A549 (cell line): ENCODE measurements at regions not wholly inside any gene's neighbourhood (a gene's known extent, or its start where the extent isn't known, plus 50 kb on each side); places are given as distances from the start of the nearest gene placed in this dataset.

ENCODE experiments used
- ATAC-seq, 2 experiments: fragments of 200-7000 bp in 1 of 2; fragments of >200 bp in 1 of 2; cut with Nextera tagmentation in 1 of 2; cut with Tn5 transposase in 1 of 2; 3 replicates each; pipeline versions ENCODE4 v1.8.0 to v1.9.1; 2018 to 2020; ENCODE audit warnings: mild to moderate bottlenecking in 1 of 2, moderate library complexity in 1 of 2
- CTCF ChIA-PET: fragments of 300-600 bp; sonication (Branson Sonifier 250); formaldehyde crosslinking; extraction: SDS; loops from one replicate; lab custom pipeline; 2021; ENCODE audit warnings: antibody characterized with exemption, inconsistent platforms; lab: Yijun Ruan, JAX
- POLR2A ChIA-PET: fragments of 350-600 bp; formaldehyde crosslinking; extraction: SDS; loops from one replicate; lab custom pipeline; 2021; ENCODE audit warnings: antibody characterized with exemption, inconsistent platforms; lab: Yijun Ruan, JAX
- DNase-seq, 2 experiments: peaks; one replicate each; pipeline versions ENCODE4 v3.0.0 to v3.0.0-alpha.2; 2011 to 2016; ENCODE audit warnings: low read depth in 1 of 2, low spot score in 1 of 2
- FAIRE-seq: peaks from 2 replicates; lab custom pipeline; 2011; peaks lifted over from hg19 to GRCh38; lab: Jason Lieb, UNC
- H3K27ac ChIP-seq, 2 experiments: fragments of >200 bp; sonication (Bioruptor Twin); formaldehyde crosslinking; 3 replicates each; pipeline ENCODE4 v1.5.1; 2016 to 2017
- H3K4me1 ChIP-seq: fragments of >200 bp; sonication (Bioruptor Twin); formaldehyde crosslinking; 3 replicates; pipeline ENCODE4 v1.6.1; 2016
- H3K4me2 ChIP-seq: fragments of >200 bp; sonication (Bioruptor Twin); formaldehyde crosslinking; 3 replicates; pipeline ENCODE4 v1.6.1; 2016
- H3K4me3 ChIP-seq: fragments of >200 bp; sonication (Bioruptor Twin); formaldehyde crosslinking; 3 replicates; pipeline ENCODE4 v1.5.1; 2016
- H3K9me3 ChIP-seq: fragments of >200 bp; sonication (Bioruptor Twin); formaldehyde crosslinking; 3 replicates; pipeline ENCODE4 v1.6.1; 2016
- CEBPB ChIP-seq, 2 experiments: fragments of >200 bp in 1 of 2; sonication (Bioruptor Twin) in 1 of 2; formaldehyde crosslinking in 1 of 2; IDR thresholded peaks; 2 replicates each; pipeline ENCODE4 v1.6.1; 2012 to 2016
- E2F6 ChIP-seq: IDR thresholded peaks from 2 replicates; pipeline ENCODE4 v1.6.1; 2012; ENCODE audit warnings: low read depth, borderline replicate concordance
- EHF ChIP-seq: fragments of 250-450 bp; sonication (Bioruptor Pico); IDR thresholded peaks from 2 replicates; pipeline ENCODE4 v1.5.0; 2020; ENCODE audit warnings: mild to moderate bottlenecking
- FOSB ChIP-seq: fragments of 250-450 bp; sonication (Bioruptor Pico); IDR thresholded peaks from 2 replicates; pipeline ENCODE4 v1.5.0; 2020; ENCODE audit warnings: mild to moderate bottlenecking, moderate library complexity
- FOSL2 ChIP-seq, 2 experiments: fragments of 450-650 bp in 1 of 2; fragments of >200 bp in 1 of 2; sonication (Bioruptor Twin) in 1 of 2; formaldehyde crosslinking; IDR thresholded peaks; 2 replicates each; pipeline versions ENCODE4 v1.5.0 to v1.6.1; 2016 to 2020; ENCODE audit warnings: mild to moderate bottlenecking in 1 of 2, moderate library complexity in 1 of 2
- HDAC2 ChIP-seq: fragments of 200-600 bp; sonication (generic); IDR thresholded peaks from 2 replicates; pipeline ENCODE4 v1.6.1; 2016
- HEYL ChIP-seq: fragments of 250-450 bp; sonication (Bioruptor Pico); IDR thresholded peaks from 2 replicates; pipeline ENCODE4 v1.8.0; 2021; ENCODE audit warnings: mild to moderate bottlenecking, moderate library complexity
- HMGXB4 ChIP-seq: fragments of 250-450 bp; sonication (Bioruptor Pico); IDR thresholded peaks from 2 replicates; pipeline ENCODE4 v1.5.0; 2021; ENCODE audit warnings: mild to moderate bottlenecking, moderate library complexity, borderline replicate concordance
- HOXA7 ChIP-seq: fragments of 250-450 bp; sonication (Bioruptor Pico); IDR thresholded peaks from 2 replicates; pipeline ENCODE4 v1.5.0; 2020; ENCODE audit warnings: mild to moderate bottlenecking, moderate library complexity
- HOXB5 ChIP-seq: fragments of 250-450 bp; sonication (Bioruptor Pico); IDR thresholded peaks from 2 replicates; pipeline ENCODE4 v1.5.0; 2020; ENCODE audit warnings: mild to moderate bottlenecking, moderate library complexity
- MAX ChIP-seq: IDR thresholded peaks from 2 replicates; pipeline ENCODE4 v1.6.1; 2012
- NFE2L2 ChIP-seq: fragments of 150-350 bp; conservative IDR thresholded peaks from 2 replicates; pipeline ENCODE4 v1.6.1; 2014; ENCODE audit warnings: low read length
- NR3C1 ChIP-seq: fragments of >200 bp; sonication (Bioruptor Twin); formaldehyde crosslinking; IDR thresholded peaks from 3 replicates; pipeline ENCODE4 v1.6.1; 2017
- PHF8 ChIP-seq: fragments of 200-600 bp; sonication (generic); IDR thresholded peaks from 2 replicates; pipeline ENCODE4 v1.6.1; 2016; ENCODE audit warnings: low read depth, mild to moderate bottlenecking, antibody characterized with exemption, moderate library complexity, borderline replicate concordance
- POLR2A ChIP-seq: IDR thresholded peaks from 2 replicates; pipeline ENCODE4 v1.6.1; 2012; ENCODE audit warnings: mild to moderate bottlenecking, low read length
- POLR2AphosphoS2 ChIP-seq: conservative IDR thresholded peaks from 2 replicates; pipeline ENCODE4 v1.6.1; 2012; ENCODE audit warnings: low read length, improper control_type of control experiment, inconsistent platforms
- RARB ChIP-seq: fragments of 250-450 bp; sonication (Bioruptor Pico); IDR thresholded peaks from 2 replicates; pipeline ENCODE4 v1.8.0; 2021; ENCODE audit warnings: mild to moderate bottlenecking, moderate library complexity
- RFX5 ChIP-seq: fragments of 450-650 bp; IDR thresholded peaks from 2 replicates; pipeline ENCODE4 v1.7.1; 2014; ENCODE audit warnings: antibody characterized with exemption, mild to moderate bottlenecking, moderate library complexity
- RNF2 ChIP-seq: fragments of 200-600 bp; sonication (generic); IDR thresholded peaks from 2 replicates; pipeline ENCODE4 v1.6.1; 2016; ENCODE audit warnings: low read depth, mild to moderate bottlenecking, antibody characterized with exemption, moderate library complexity, borderline replicate concordance
- TFCP2L1 ChIP-seq: fragments of 250-450 bp; sonication (Bioruptor Pico); IDR thresholded peaks from 2 replicates; pipeline ENCODE4 v1.5.0; 2021; ENCODE audit warnings: mild to moderate bottlenecking
- WGBS: methylation state at CpG from one replicate; pipeline ENCODE4 v1.1.6; 2017; ENCODE audit errors: missing lambda C conversion rate; 5-methylcytosine and 5-hydroxymethylcytosine counted together
- TF ChIP-seq, protein P1 (sequence below): fragments of >200 bp; sonication (Bioruptor Twin); formaldehyde crosslinking; IDR thresholded peaks from 3 replicates; pipeline ENCODE4 v1.6.1; 2016
- TF ChIP-seq, protein P2 (sequence below): fragments of >200 bp; sonication (Bioruptor Twin); formaldehyde crosslinking; IDR thresholded peaks from 3 replicates; pipeline ENCODE4 v1.5.1; 2016

- Histone ChIP-seq H3K4me1 (no peaks in the 10 kb centered on the region), H3K27ac (no peak overlapping the region), H3K4me3 (no peak overlapping the region), H3K4me2 (no peak overlapping the region), H3K9me3 (no peaks in the 10 kb centered on the region)
- TF ChIP-seq NR3C1 (no peak), HOXA7 (CRISPR knock-in tag) (no peak), RARB (no peak), POLR2AphosphoS2 (no peak), NFE2L2 (no peak), CEBPB (IDR thresholded peaks at IDR 0.05) (no peak), RFX5 (no peak), HMGXB4 (no peak)
- TF ChIP-seq, protein P1, sequence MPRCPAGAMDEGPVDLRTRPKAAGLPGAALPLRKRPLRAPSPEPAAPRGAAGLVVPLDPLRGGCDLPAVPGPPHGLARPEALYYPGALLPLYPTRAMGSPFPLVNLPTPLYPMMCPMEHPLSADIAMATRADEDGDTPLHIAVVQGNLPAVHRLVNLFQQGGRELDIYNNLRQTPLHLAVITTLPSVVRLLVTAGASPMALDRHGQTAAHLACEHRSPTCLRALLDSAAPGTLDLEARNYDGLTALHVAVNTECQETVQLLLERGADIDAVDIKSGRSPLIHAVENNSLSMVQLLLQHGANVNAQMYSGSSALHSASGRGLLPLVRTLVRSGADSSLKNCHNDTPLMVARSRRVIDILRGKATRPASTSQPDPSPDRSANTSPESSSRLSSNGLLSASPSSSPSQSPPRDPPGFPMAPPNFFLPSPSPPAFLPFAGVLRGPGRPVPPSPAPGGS = no peak
- ChIA-PET POLR2A (no interaction called here), CTCF (no interaction called here)
- 45% methylated on average over 14 of the region's 14 CpGs for WGBS
- ATAC-seq (no peak), FAIRE-seq (no peak), DNase-seq (no peak)
Observed at GRCh38 chr6:5937169-5937909, 69.4 kb downstream of the NRN1 start.

- WGBS = 62% methylated on average over 7 of the region's 8 CpGs
- Histone ChIP-seq H3K27ac (no peak overlapping the region), H3K4me2 (no peak overlapping the region), H3K9me3 (no peaks in the 10 kb centered on the region), H3K4me1 (no peaks in the 10 kb centered on the region), H3K4me3 (no peak overlapping the region)
- ChIA-PET POLR2A (no interaction called here), CTCF (no interaction called here)
- no peak for ATAC-seq
- TF ChIP-seq HOXA7 (CRISPR knock-in tag) (no peak), PHF8 (no peak), FOSB (CRISPR knock-in tag) (no peak), RARB (no peak), HEYL (CRISPR knock-in tag) (no peak), POLR2AphosphoS2 (no peak), TFCP2L1 (no peak), HDAC2 (no peak), CEBPB (IDR thresholded peaks at IDR 0.05) (no peak), E2F6 (no peak), EHF (CRISPR knock-in tag) (no peak), POLR2A (no peak), RFX5 (no peak), FOSL2 (IDR thresholded peaks at IDR 0.05) (no peak), FOSL2 (CRISPR knock-in tag; IDR thresholded peaks at IDR 0.05) (no peak), HOXB5 (CRISPR knock-in tag) (no peak), MAX (no peak), RNF2 (no peak)
- TF ChIP-seq, protein P2, sequence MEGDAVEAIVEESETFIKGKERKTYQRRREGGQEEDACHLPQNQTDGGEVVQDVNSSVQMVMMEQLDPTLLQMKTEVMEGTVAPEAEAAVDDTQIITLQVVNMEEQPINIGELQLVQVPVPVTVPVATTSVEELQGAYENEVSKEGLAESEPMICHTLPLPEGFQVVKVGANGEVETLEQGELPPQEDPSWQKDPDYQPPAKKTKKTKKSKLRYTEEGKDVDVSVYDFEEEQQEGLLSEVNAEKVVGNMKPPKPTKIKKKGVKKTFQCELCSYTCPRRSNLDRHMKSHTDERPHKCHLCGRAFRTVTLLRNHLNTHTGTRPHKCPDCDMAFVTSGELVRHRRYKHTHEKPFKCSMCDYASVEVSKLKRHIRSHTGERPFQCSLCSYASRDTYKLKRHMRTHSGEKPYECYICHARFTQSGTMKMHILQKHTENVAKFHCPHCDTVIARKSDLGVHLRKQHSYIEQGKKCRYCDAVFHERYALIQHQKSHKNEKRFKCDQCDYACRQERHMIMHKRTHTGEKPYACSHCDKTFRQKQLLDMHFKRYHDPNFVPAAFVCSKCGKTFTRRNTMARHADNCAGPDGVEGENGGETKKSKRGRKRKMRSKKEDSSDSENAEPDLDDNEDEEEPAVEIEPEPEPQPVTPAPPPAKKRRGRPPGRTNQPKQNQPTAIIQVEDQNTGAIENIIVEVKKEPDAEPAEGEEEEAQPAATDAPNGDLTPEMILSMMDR = no peak
- TF ChIP-seq, protein P1 = no peak
- FAIRE-seq = no peak
- no peak for DNase-seq
Observed at GRCh38 chr6:5936631-5937030, 70.1 kb downstream of the NRN1 start.
